ENCODE measurements at regions not wholly inside any gene's neighbourhood (a gene's known extent, or its start where the extent isn't known, plus 50 kb on each side); places are given as distances from the start of the nearest gene placed in this dataset.
A peak's percentile ranks its signal among the peaks of the same experiment; 100 is the strongest.

DNA sequence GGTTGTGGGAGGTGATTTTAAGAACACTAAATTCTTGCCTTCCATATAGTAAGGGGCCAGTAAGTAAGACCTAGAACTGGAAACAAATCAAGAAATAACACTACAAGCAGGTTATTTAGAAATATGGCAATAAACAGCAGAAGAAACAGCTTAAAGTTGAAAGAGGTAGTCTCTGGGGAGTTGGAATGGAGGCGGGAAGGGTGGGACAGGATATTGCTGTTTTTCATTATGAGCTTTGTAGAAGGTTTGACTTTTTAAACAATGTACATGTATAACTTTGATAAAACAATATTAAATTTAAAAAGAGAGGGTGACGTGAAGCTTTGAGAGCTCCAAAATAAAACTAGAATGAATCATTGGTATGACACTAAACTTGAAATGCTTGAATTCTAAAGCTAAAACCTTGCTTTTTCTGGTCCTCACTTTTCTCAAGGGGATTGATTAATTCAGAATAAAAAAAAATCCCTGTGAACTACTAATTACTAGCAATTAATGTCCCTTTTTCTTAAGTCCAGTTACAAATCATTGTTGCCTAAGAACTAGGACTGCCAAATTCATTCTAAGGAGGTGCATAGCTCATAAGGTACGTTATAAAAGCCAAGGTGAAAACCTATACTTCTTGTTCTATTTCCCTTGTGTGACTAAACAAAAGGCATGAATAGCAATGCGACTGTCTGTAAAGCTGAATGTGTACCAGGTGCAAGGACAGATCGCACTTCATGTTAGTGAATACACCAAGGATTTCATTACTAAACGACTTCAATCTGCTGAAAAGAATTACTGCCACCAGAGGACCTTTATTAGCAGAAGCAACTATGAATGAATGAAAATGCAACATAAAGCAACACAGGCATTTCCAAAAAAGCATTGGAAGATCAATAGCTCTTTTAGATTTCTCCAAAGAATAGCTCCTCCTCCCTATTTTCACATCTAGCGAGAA lies 177.5 kb downstream of the RBM43 start:
- DNase-seq (ENCODE audit: low spot score): no peak

- no peak for DNase-seq (ENCODE audit: low spot score)
These were observed 182.8 kb downstream of the RBM43 start for GRCh38 chr2:151078889-151079288.

- DNase-seq (ENCODE audit: low spot score): no peak
These were observed 189.8 kb downstream of the RBM43 start for GRCh38 chr2:151071906-151072305.

DNA sequence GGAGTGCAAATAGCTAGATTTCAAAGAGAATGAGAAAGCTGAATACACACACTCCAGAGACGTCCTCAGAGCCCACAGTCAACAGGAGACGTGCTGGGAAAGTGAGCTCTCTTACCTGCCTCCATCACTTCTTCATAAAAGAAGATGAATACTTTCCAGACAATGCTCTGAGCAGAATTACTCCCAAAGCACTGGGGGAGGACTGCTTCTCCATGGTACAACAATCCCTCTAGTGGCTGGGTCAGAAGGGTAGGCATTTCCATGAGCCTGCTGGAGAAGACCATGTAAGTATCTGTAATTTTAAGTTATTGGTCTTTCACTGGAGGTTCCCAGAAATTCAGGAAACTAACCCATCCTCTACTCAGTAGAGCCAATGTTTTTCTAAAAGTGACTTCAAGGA lies 190.3 kb downstream of the RBM43 start:
- DNase-seq (ENCODE audit: low spot score): peak; percentile 15

DNA sequence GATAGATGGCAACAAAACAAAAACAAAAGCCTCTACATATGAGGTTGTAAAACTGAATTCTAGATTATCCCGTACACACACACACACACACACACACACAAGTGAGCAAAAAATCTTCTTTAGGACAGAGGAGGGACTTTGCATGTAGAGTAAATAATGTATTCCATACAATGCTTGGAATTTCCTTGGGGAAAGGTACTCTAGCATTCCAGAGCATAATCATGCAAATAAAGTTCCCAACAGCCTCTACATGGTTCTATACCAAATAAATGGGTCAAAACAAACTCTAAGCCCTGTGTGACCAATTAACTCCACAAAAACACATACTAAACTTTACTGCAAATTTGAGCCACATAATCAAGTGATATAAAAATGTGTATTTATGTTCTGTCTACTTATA lies 191.4 kb downstream of the RBM43 start:
- no peak for DNase-seq (ENCODE audit: low spot score)

- DNase-seq (ENCODE audit: low spot score): no peak
These were observed 193.8 kb downstream of the RBM43 start for GRCh38 chr2:151067658-151068369.

- DNase-seq (ENCODE audit: low spot score): no peak
These were observed 198.4 kb downstream of the RBM43 start for GRCh38 chr2:151063271-151063670.

DNA sequence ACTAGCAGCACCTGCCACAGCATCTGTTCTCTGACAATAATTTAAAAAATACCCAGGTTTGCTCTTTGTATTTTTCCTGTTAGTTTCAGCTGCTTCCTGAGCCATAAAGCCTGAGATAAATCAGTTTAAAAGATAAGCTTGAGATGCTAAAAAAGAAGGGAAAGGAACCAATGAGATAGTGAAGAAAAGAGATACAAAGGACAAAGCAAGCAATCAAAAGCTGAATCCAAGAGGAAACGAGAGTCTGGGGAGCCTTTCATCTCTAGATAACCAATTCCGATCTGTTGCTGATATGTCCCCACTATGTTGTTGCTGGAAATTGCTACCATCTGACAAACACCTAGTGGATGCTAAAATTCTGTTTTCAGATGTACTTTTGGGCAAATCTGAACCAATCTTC lies 201.4 kb downstream of the RBM43 start:
- no peak for DNase-seq (ENCODE audit: low spot score)

DNA sequence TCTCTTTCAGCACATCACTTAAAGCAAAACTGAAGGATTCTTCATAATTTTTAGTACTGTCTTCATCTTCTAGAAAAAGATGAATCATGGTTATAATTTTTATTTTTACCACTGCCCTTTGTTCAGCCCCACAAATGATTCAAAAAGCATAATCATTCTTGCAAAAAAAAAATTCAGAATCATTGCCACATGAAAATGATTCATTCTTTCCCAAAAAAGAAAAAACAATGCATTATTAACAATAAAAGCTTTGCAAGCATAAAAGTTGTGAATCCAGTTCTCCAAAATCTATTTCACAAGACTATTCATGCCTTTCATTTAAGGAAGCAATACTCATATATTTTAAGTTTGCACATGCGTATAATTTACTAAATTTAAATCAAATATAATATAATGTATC lies 204.8 kb downstream of the RBM43 start:
- no peak for DNase-seq (ENCODE audit: low spot score)

GRCh38 chr2:151053661-151053990 lies 208.0 kb downstream of the RBM43 start:
- no peak for DNase-seq (ENCODE audit: low spot score)

GRCh38 chr2:151052850-151053660 lies 208.6 kb downstream of the RBM43 start:
- no peak for DNase-seq (ENCODE audit: low spot score)

GRCh38 chr2:151051574-151052220 lies 210.0 kb downstream of the RBM43 start:
- DNase-seq (ENCODE audit: low spot score): peak; percentile 30

- DNase-seq (ENCODE audit: low spot score): no peak
These were observed 211.9 kb downstream of the RBM43 start for GRCh38 chr2:151049746-151050145.

DNA sequence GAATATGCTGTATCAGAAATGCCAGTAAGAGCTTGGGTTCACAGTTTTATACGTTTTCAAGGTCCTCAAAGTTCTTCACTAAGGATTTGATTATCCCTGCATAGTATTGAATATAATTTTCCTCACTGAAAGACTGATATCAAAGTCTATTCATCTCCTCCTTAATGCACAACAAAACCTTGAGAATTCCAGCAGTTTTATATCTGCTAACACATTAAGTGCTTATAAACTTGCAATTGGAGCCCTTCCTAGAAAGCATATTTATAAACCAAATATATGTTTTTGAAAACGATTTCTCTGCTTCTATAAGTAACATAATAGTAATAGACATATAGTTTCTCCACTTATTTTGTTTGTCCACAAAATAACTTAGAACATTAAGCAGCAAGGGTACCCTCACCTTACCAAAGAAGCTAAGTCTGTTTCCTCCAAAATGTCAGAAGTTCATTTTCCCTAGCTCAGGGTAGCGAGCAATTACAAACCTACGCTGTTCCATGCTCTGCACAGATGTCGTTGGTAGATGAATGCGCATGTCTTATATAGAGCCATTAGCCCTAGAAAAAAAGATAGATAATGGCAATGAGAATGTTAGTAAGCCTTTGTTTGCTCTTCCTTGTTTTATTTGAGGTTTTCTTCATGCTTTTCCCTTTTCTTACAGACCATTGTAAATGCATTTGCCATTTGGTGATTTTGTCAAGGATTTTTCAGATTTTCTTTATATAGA lies 213.2 kb downstream of the RBM43 start:
- DNase-seq (ENCODE audit: low spot score): no peak

DNA sequence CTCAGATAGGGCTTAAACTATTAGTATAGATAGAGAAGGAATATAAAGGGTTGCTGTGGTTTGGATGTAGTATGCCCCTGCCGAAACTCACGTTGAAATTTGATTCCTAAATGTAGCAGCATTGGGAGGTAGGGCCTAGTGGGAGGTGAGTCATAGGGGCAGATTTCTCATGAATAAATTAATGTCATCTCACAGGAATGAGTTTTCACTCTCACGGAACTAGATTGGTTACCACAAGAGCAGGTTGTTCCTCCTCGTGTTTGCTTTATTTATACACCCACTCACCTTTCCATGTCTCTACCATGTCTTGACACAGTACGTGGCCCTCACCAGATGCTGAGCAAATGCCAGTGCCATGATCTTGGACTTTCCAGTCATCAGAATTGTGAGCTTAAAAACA lies 218.2 kb downstream of the RBM43 start:
- peak; percentile 88 for DNase-seq (ENCODE audit: low spot score)

DNA sequence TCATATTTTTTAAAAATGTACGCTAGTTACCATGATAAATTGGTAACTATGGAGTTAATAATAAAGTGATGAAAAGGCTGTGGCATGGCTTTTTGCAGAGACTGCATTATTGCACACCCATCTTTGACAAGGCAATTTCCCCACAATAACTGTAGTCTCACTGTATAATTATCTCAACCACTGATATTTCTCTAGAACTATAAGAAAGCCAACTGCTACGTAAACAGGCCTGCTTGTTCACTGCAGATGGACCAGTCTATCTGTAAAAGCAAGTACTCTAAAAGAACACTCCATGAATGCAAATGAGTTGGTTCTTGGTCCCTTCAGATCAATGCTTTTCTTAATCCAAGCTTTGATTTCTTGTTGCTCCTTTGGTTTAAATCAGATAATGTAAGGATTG lies 218.7 kb downstream of the RBM43 start:
- DNase-seq (ENCODE audit: low spot score): no peak

DNA sequence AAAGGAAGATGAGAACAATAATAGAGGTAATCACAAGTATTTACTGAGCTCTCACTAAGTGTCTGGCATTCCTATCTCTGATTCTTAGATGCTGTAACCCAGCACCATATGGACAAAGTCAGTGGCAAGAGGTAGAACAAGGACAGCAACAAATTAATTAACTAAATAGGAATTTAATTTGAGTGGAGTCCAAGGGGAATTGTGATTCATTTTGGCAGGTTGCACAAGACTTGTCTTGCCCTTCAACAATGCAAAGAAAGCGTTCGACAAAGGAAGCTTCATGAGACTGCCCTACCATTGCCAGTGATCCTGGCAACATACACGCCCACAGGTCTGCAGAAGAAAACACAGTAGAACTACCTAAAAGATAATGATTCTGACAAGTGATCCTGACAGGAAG lies 221.6 kb downstream of the RBM43 start:
- no peak for DNase-seq (ENCODE audit: low spot score)

- no peak for DNase-seq (ENCODE audit: low spot score)
These were observed 223.1 kb downstream of the RBM43 start for GRCh38 chr2:151038516-151038915.

- no peak for DNase-seq (ENCODE audit: low spot score)
These were observed 224.2 kb downstream of the RBM43 start for GRCh38 chr2:151037434-151037833.

DNA sequence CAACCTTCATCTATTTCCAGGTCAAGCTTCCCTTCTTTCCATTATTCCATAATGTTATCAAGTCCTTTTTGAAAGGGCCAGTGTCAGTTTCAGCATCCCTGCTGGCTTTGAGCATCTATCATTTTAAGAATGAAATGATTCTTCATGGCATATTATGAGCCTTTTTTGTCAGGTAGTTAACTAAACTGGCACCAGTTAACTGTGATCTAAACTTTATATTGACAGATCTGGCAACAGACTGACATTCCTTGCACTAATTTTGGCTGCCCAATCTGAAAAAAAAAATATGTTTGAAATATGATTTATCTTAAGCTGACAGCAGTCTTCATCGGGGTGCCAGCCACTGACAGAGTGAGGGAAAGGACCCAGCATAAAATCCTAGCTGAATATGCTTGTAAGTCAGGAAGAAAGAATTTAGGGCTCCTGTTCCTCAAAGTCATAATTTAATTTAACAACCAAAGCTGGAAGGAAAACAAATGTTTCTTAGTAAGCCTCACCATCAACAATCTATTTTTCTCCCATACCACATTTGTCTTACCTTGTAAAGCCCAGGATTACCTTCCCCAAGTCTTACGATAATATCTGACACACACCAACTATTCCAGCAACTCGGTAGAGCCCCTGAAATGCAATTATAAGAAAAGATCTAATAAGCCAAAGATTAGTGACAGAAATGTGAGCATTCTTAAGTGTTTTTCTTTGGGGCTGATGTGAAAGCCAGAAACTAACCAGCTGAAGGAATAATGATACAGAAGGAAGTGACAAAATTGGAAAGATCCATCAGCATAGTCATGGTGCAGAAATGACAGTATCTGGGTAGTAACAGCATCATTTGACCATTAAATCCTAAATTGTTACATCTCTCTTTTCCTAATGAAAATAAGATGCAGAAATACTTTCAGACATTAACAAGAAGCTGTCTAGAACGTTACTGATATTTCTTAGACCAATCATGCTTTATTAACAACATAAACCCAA lies 228.1 kb downstream of the RBM43 start:
- DNase-seq (ENCODE audit: low spot score): no peak

Data from SW480 (cell line).